HuH-7.5 (cell line): ENCODE measurements at regions not wholly inside any gene's neighbourhood (a gene's known extent, or its start where the extent isn't known, plus 50 kb on each side); places are given as distances from the start of the nearest gene placed in this dataset.

Experiments
- DNase-seq: peaks from one replicate; pipeline ENCODE4 v3.0.0; 2011; ENCODE audit warnings: low spot score

DNA sequence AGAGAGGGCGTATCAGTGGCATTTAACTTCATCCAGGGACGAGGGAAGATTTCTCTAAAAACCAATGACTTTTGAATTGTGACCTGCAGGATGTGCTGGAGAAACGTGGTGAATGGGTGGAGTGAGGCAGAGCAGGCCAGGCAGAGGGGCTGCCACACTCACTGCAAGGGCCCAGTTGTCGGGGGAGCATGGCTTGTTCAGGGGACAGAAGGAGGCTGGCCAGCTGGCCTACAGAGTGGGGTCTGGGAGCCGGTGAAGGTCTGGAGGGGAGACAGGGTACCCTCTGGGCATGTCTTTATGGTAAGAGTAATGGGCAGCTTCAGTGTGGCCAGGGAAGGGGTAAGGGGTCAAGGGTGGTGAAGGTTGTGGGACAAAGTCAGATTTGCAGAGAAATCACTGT is 225.2 kb upstream of the RGMA start:
- DNase-seq = no peak

DNA sequence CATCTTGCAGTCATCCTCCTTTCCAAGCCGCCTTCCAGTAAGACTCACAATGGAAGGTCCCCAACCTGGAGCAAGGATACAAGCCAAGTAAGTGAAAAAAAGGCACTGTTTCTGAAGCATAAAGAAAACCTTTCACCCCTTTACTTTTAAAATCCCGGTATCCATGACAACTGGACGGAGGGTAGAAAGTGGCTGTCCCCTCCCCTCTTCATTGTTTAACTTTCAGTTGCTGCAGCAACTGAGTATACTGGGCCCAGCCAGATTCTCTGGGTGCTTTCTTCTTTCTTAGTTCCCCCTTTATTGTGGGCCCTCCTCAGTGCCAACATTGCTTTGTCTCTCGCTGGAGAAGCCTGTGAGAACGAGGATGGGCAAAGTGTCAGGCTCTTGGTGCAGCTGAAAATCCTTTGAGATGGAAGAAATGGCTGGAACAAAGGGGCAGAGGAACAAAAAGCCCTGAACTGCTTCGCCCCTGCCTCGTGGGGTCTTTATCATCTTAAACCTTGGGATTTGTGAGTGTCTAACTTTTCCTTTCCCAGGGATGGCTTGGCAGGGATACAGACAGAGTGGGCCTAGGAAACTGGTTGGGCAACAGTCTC is 224.0 kb upstream of the RGMA start:
- DNase-seq = no peak

- DNase-seq = no peak
These were observed 222.6 kb upstream of the RGMA start for GRCh38 chr15:93311620-93312019.

- DNase-seq = no peak
These were observed 219.1 kb upstream of the RGMA start for GRCh38 chr15:93308026-93308690.

DNA sequence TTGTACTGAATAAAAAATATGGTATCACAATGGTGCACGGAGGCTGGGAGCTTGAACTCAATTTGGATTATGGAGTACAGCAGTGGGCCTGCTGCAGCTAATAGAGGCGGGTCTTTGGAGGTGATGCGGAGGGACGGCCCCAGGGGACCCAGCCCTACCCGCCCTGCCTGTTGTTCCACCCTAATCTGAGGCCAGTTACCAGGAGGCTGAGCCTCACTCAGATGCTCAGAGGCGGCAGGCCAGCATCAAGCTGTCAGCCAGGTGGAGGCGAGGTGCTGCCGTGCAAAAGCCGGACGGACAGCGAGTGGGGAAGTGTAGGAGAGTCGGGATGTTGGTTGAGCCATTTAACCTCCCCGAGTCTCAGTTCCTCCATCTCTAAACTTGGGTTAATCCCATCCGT is 218.5 kb upstream of the RGMA start:
- DNase-seq = no peak

- DNase-seq = no peak
These were observed 216.3 kb upstream of the RGMA start for GRCh38 chr15:93305306-93305705.

DNA sequence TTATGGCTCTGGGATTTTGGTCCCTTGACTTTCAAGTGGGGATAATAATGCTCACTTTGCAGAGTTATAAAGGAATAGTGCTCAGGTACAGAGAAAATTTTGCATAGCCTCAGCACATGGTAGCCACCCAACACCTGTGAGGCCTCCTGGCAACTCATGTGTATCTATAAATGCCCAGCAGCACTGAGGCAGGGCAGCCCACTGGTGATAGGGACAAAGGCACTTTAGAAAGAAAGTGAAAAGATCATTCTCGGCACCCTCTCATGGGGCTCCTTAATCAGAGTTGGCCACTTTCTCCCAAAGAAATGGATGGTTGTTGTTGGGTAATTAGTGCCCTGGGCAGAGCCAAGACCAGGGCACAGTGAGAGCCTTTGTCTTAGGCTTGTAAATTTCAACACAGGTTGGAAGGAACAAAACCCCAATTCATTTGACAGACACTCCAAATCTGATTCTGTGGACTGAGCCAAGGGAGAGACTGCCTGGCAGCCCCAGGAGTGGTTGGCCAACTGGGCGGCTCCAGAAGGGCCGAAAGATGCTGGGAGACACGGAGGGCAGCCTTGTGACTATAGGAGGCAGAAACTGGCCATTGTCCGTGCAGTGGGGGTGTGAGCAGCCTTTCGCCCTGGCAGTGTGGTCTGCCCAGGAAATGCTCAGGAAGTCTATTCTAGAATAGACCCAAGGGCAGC is 213.2 kb upstream of the RGMA start:
- DNase-seq = no peak

DNA sequence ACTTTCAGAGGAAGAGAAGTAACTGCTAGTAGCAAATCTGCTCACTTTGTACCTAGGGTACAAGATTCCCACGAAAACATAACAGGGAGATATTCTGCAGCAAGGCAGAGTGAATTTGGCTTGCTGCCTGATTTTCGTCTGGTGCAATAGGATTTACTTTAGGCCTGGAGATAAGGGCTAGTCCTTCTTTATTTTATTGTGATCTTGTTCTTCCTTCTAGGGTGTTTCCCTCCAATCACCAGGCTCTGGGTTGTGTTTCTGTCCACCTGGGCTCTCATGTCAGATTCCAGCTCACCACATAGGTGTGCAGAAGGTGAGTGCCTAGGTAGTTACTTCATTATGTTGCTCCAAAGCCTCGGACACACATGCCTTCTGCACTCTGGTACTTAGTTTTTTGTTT is 211.8 kb upstream of the RGMA start:
- no peak for DNase-seq

GRCh38 chr15:93299675-93300074 is 210.7 kb upstream of the RGMA start:
- DNase-seq = no peak

DNA sequence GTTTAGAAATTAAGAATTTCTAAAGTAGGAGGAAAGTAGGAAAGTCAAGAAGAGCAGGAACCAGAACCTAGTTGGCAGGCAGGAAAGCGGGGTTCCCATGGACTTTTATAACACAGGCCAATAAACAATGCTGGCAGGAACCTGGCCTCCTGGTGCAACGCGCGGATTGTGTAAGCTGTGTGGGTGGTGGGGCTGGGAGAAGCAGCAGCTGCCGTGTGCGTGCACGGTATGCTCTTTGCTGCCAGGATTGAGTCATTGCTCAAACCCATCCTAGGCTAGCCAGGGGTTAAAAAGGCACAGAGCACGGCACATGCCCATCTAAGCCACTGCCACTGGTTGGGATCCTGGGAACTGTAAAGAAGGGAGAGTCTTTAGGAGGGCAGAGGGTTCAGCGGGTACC is 209.9 kb upstream of the RGMA start:
- DNase-seq = no peak

GRCh38 chr15:93296759-93297500 is 207.9 kb upstream of the RGMA start:
- DNase-seq = no peak

- no peak for DNase-seq
These were observed 205.9 kb upstream of the RGMA start for GRCh38 chr15:93294896-93295295.

DNA sequence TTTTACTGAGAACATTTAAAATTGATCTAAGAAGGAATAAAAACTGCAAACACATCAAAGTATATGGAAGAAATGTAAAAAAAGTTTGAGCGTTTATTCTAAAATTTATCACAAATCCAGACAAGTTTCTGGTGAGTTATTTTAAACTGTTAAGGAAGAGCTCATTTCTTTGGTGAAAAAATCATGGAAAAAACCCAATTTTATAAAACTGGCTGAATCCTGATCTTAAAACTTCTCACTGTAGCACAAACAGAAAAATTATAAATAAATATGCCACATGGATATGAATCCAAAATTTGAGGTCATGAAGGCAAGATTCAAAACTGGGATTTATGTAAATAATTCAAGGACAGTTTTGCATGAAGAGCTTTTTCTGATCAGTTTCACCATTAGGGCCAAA is 205.1 kb upstream of the RGMA start:
- no peak for DNase-seq

DNA sequence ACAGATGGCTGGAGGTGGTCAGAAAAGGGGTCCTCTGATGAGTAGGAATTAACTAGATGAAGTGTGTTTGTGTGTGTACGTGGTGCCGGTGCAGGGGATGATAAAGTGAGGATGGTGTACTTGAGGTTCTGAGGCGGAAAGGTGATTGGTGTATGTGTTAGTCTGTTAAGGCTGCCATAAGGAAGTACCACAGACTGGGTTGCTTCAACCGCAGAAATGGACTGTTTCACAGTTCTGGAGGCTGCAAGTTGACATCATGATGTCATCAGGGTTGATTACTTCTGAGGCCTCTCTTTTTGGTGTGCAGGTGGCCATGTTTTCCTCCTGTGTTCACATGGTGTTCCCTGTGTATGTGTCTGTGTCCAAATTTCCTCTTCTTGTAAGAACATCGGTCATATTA is 202.4 kb upstream of the RGMA start:
- DNase-seq = no peak

GRCh38 chr15:93290618-93290946 is 201.6 kb upstream of the RGMA start:
- no peak for DNase-seq

DNA sequence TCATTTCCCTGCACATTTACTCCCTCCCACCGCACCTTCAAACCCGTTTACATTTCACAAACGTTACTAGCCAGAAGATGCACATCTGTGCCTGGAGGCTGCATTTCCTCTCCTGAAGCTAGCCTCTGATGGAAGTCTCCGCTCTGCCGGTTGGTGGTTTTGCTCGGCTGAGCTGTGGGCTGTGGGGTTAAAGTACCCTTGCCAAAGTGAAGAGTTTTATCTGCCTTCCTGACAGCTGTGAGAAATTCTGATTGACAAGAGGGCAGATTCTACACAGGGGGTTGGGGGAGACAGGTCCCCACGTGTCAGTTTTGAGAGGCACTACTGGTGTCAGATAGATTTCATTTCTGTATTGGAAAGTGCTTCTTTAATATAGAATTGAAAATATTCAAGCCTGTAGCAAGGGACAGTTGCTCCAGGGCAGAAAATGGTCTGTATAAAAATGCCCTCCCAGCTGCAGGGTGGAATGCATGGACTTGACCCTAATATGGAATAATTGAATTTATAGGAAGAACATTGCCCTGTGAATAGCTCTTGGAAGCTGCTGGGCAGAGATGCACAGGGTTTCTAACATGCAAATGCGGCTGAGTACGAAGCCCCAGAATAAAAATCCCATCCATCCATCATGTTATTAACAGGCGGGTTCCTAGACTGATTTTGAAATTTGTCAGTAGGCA is 201.1 kb upstream of the RGMA start:
- DNase-seq = no peak

DNA sequence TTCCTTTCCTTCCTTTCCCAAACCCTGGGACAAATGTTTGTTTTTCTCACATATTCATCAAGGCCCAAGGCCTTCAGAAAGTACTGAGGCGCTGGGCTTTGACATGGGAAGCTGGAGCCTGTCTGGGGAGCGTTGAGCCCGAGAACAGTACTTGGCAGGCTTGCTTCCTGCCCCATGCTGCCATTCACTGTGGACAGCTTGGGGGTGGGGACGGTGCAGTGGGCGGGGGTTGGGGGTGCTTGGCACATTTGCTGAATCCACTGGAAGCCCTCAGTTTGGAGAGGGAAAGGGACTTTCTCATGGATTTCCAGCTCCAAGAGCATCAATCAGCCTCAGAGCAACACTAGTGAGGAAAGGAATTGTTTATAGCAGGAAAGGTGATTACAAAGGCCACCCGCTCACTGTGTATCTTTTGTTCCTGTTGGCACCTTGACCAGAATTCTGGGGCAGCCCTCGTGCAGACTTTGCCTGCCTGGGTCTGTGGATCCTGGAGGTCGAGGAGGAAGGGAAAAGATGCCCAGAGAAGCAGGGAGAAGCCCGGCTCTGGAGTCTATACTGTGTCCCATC is 199.8 kb upstream of the RGMA start:
- DNase-seq = no peak

GRCh38 chr15:93286446-93286845 is 197.4 kb upstream of the RGMA start:
- DNase-seq = no peak

DNA sequence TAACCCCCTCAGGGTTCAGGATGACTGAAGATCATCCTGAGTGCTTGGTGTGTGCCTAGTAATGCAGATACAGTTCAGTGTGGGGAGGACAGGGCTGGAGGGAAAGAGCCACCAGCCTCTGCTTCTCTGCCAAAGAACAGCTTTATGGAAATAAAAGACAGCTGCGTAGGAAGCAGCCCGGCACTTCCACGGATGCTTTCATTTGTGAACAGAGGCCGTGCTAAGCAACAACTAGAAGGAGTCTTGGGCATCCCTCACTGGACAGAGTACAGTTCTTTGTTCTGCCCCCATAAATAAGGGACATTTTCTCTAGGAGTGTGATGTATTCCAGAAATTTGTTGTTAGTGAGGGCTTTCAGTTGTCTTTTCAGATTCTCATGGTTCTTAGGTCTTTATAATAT is 194.8 kb upstream of the RGMA start:
- DNase-seq = no peak

DNA sequence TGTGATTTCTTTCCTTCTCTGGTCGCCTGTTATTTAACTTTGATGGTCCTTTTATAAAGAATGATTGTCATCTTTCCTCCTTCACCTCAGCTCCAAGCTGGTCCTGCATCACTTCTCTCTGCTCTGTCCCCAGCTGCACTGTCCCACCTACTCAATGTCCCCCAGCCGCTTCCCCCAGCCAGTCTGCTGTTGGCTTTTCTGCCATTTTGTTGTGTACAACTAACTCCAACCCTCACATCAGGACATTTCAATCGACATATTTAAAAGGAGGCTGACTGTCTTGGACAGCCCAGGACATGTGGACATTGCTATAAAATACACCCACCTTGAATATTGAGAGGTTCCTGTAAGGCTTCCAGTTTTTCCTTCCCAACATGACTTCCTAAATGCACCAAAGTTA is 193.8 kb upstream of the RGMA start:
- no peak for DNase-seq

DNA sequence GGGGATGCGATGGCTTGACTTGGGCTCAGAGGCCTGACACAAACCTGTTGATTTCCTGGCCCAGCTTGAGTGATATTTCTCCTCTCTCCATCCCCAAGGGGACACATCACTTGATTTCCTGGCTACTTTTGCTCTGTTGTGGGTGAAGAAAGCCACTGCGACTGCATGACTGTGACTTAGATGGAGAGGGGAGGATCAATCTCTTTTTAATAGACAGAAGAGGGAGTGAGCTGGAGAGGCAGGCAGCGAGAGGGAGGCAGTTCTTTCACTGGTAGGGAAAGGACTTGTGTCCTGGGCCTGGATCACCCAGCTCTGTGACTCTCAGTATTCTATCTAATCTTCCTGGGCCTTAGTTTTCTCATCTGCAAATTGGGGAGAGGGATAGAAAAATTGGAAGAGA is 189.8 kb upstream of the RGMA start:
- DNase-seq = no peak

DNA sequence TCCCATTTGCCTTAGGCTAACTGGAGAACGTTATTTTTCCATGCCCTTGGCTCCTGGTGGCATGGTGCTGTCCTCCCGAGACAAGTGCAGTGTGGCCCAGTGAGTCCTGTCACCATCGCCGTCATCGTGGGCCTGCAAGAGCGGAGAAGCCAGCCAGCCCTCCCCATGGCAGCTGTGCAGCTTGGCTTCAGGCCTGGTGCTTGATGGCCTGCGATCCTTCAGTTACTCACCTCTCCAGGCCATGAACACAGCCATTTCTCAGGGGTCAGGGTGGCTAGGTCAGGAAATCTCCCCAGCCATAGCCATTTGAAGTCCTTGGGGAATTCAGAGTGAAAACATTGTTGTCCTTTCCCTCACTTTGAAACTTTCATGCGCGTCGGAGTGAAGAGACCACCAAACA is 189.0 kb upstream of the RGMA start:
- no peak for DNase-seq
